PC-9 (cell line): ENCODE measurements at regions not wholly inside any gene's neighbourhood (a gene's known extent, or its start where the extent isn't known, plus 50 kb on each side); places are given as distances from the start of the nearest gene placed in this dataset.

ENCODE experiments used
- CTCF ChIP-seq: fragments of 200-600 bp; sonication (generic); conservative IDR thresholded peaks from 2 replicates; pipeline ENCODE4 v1.6.1; 2017; ENCODE audit warnings: mixed run types, antibody characterized with exemption, mild to moderate bottlenecking, moderate library complexity
- EZH2 ChIP-seq: fragments of 200-600 bp; sonication (generic); IDR thresholded peaks from 2 replicates; pipeline ENCODE4 v1.8.0; 2017; ENCODE audit warnings: antibody characterized with exemption, low read depth

DNA sequence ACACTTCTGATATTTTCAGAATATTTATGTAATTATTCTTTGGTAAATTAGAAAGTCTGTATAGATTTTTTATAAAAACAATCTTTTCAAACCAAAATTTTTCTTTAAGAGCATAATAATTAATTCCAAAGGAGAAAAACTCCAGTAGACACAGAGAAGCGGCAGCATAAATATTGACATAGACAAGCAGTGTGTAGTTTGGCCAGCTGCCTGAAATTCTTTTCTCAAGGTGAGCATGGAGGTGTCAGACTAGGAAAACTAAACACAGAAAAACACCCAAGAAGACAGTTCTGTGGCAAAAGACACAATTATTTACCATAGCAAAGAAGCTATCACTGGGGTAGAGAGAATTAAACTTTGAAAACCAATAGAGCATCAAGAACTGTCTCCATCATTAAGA is 82.4 kb downstream of the KLF6 start:
- TF ChIP-seq CTCF (no peak), EZH2 (no peak)
